ENCODE measurements at regions not wholly inside any gene's neighbourhood (a gene's known extent, or its start where the extent isn't known, plus 50 kb on each side); places are given as distances from the start of the nearest gene placed in this dataset.

- TF ChIP-seq CTCF (IDR thresholded peaks at IDR 0.05) (no peak), POLR2A (IDR thresholded peaks at IDR 0.05) (no peak)
Observed at GRCh38 chr3:146732325-146732724, 127.2 kb upstream of the PLSCR5 start.

Measured in thyroid gland (tissue), 4 donors.